D721Med (cell line): ENCODE measurements at regions not wholly inside any gene's neighbourhood (a gene's known extent, or its start where the extent isn't known, plus 50 kb on each side); places are given as distances from the start of the nearest gene placed in this dataset.
"Not testable (repeated sequence)": the region's sequence is repeated elsewhere in the genome, so short reads cannot be mapped to it uniquely, and the experiment has no call there.

ENCODE experiments used
- DNase-seq: peaks from one replicate; pipeline ENCODE4 v3.0.0; 2011; ENCODE audit warnings: low spot score; ENCODE audit not compliant: insufficient read length
- FAIRE-seq: peaks from 2 replicates; lab custom pipeline; 2011; peaks lifted over from hg19 to GRCh38; lab: Jason Lieb, UNC
- CTCF ChIP-seq: IDR thresholded peaks from 2 replicates; pipeline ENCODE4 v1.5.1; 2012; ENCODE audit warnings: mild to moderate bottlenecking, control low read depth; ENCODE audit not compliant: insufficient read depth; ENCODE audit errors: missing control alignments

- FAIRE-seq = no peak
- TF ChIP-seq CTCF = no peak
- DNase-seq = no peak
These were observed 582.5 kb downstream of the RFPL4B start for GRCh38 chr6:112929641-112930040.

DNA sequence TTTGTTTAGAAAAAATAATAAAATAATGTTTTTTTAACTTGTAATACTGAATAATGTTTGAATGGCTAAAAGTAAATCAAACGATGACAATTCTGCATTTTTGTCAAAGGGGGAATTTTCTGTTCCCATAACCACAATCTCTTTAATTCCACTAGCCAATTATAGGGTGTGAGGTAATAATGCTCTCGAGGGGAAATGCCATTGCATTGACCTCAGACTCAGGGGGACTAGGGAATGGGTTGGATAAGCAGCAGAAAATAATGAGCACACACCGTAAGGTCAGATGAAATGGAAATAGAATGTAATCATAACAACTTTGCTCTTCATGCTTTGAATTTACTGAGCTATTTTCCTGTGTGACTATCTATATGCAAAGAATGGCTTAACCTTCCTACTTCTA, 584.7 kb downstream of the RFPL4B start:
- DNase-seq (no peak), FAIRE-seq (no peak)
- TF ChIP-seq CTCF = no peak

DNA sequence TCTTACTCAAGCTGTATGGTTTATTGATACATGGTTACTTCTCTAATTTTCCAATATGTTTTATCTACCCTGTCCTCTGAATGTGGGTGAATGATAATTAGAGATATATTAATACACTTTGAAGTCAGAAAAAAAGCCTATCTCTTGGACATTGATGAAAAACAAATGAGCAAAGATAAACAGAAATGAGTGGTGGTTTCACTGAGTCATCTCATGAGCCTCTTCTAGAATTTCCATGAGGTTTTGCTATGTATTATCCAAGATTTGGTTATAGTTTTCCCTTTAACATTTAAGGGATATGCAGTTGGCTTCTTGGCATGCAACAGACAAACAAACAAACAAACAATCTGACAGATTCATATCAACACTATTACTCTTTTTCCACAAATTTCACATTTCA, 586.8 kb downstream of the RFPL4B start:
- TF ChIP-seq CTCF = no peak
- DNase-seq (no peak), FAIRE-seq (no peak)

GRCh38 chr6:112934433-112935327, 587.5 kb downstream of the RFPL4B start:
- no peak for FAIRE-seq
- TF ChIP-seq CTCF = no peak
- DNase-seq = no peak

DNA sequence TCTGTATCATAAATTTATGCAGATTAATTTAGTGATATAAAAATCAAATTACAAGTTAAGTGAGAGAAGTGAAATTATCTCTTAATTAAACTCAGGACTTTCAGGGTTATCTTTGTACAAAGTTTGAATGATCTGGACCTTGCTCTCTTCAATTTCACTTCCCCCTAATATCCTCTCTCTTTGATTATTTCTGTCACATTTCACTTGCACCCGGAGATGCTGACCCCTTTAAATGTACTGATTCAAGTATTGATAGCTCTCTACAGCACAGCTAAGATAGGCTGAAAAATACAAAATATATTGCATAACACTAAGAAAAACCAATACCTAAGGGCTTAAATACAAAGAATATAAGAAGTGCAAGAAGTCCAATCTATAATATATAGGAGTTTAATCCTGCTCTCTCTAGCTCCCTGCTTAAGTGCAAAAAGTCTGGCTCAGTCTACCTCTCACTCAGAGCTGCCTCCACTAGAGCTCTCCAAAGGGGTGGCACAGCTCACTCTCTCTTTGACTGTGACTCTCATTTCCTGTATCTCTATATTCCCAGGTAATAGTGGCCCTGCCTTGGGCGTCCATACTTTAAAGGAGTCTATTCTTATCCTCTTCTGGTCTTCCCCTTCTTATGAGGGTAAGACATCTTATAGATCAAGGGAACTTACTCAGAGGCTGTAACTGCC, 588.4 kb downstream of the RFPL4B start:
- DNase-seq (no peak), FAIRE-seq (no peak)
- TF ChIP-seq CTCF = no peak

- DNase-seq (no peak), FAIRE-seq (no peak)
- TF ChIP-seq CTCF = no peak
These were observed 588.9 kb downstream of the RFPL4B start for GRCh38 chr6:112936079-112936472.

DNA sequence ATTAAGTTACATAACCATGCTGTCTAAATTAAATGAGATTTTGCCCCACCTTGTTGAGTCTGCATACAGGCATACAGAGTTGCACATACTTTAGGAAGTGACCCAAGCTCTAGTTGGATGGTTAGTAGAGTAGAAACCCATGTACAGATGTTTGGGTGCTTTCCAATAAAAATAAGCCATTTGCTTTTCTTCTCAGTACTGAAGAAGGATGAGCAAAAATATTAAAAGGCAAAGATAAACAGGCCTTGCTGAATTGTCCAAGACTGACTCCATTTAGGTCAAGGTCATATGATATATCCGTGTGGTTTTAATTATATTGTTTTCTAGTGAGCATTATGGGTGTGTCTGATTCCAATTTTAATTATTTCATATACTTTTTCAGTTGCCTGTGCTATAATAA, 589.4 kb downstream of the RFPL4B start:
- no peak for FAIRE-seq
- no peak for TF ChIP-seq CTCF
- DNase-seq = no peak

DNA sequence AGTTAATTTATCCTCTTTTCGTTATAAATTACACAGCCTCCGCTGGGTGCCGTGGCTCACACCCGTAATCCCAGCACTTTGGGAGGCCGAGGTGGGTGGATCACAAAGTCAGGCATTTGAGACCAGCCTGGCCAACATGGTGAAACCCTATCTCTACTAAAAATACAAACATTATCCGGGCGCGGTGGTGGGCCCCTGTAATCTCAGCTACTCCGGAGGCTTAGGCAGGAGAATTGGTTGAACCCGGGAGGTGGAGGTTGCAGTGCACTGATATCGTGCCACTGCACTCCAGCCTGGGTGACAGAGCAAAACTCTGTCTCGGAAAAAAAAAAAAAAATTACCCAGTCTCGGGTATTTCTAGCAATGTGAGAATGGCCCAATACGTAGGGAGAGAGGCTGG, 590.6 kb downstream of the RFPL4B start:
- not testable (repeated sequence) for DNase-seq, FAIRE-seq
